ENCODE measurements at regions not wholly inside any gene's neighbourhood (a gene's known extent, or its start where the extent isn't known, plus 50 kb on each side); places are given as distances from the start of the nearest gene placed in this dataset.
"Not testable (repeated sequence)": the region's sequence is repeated elsewhere in the genome, so short reads cannot be mapped to it uniquely, and the experiment has no call there.

- H3K27me3 ChIP-seq (ENCODE audit: control insufficient read depth, insufficient read depth, low read length), result no peaks in the 10 kb centered on the region
- H3K36me3 ChIP-seq (ENCODE audit: control insufficient read depth, insufficient read depth, low read length), result no peaks in the 10 kb centered on the region
These were observed 635.6 kb downstream of the EPM2A start for GRCh38 chr6:145099713-145100112.

GRCh38 chr6:145110109-145110508 is 625.2 kb downstream of the EPM2A start:
- H3K9ac ChIP-seq (ENCODE audit: low read depth, low read length), result no peak overlapping the region
- no peaks in the 10 kb centered on the region for H3K36me3 ChIP-seq (ENCODE audit: control insufficient read depth, insufficient read depth, low read length)
- H3K4me1 ChIP-seq (ENCODE audit: control insufficient read depth, insufficient read depth, low read length), result no peaks in the 10 kb centered on the region
- no peaks in the 10 kb centered on the region for H3K27me3 ChIP-seq (ENCODE audit: control insufficient read depth, insufficient read depth, low read length)
- no peak overlapping the region for H3K4me3 ChIP-seq (ENCODE audit: low read depth, low read length)
- H3K9me3 ChIP-seq (ENCODE audit: control insufficient read depth, insufficient read depth, low read length), result no peaks in the 10 kb centered on the region

More at GRCh38 chr6:145099713-145100112, 635.6 kb downstream of the EPM2A start:
- Histone ChIP-seq H3K4me3 (ENCODE audit: low read depth, low read length) (no peak overlapping the region), H3K9me3 (ENCODE audit: control insufficient read depth, insufficient read depth, low read length) (no peaks in the 10 kb centered on the region), H3K9ac (ENCODE audit: low read depth, low read length) (no peak overlapping the region), H3K4me1 (ENCODE audit: control insufficient read depth, insufficient read depth, low read length) (no peaks in the 10 kb centered on the region)

- H3K9me3 ChIP-seq (ENCODE audit: control insufficient read depth, insufficient read depth, low read length); H3K36me3 ChIP-seq (ENCODE audit: control insufficient read depth, insufficient read depth, low read length); H3K27me3 ChIP-seq (ENCODE audit: control insufficient read depth, insufficient read depth, low read length); H3K9ac ChIP-seq (ENCODE audit: low read depth, low read length); H3K4me1 ChIP-seq (ENCODE audit: control insufficient read depth, insufficient read depth, low read length); H3K4me3 ChIP-seq (ENCODE audit: low read depth, low read length): not testable (repeated sequence)
These were observed 623.9 kb downstream of the EPM2A start for GRCh38 chr6:145111407-145111806.

GRCh38 chr6:145112711-145113148 is 622.6 kb downstream of the EPM2A start:
- no peaks in the 10 kb centered on the region for H3K9me3 ChIP-seq (ENCODE audit: control insufficient read depth, insufficient read depth, low read length)
- no peaks in the 10 kb centered on the region for H3K4me1 ChIP-seq (ENCODE audit: control insufficient read depth, insufficient read depth, low read length)
- no peaks in the 10 kb centered on the region for H3K36me3 ChIP-seq (ENCODE audit: control insufficient read depth, insufficient read depth, low read length)
- no peak overlapping the region for H3K4me3 ChIP-seq (ENCODE audit: low read depth, low read length)
- H3K9ac ChIP-seq (ENCODE audit: low read depth, low read length), result no peak overlapping the region
- H3K27me3 ChIP-seq (ENCODE audit: control insufficient read depth, insufficient read depth, low read length), result no peaks in the 10 kb centered on the region

GRCh38 chr6:145115638-145116037 is 619.7 kb downstream of the EPM2A start:
- no peaks in the 10 kb centered on the region for H3K27me3 ChIP-seq (ENCODE audit: control insufficient read depth, insufficient read depth, low read length)
- H3K4me1 ChIP-seq (ENCODE audit: control insufficient read depth, insufficient read depth, low read length), result no peaks in the 10 kb centered on the region
- H3K4me3 ChIP-seq (ENCODE audit: low read depth, low read length), result no peak overlapping the region
- no peak overlapping the region for H3K9ac ChIP-seq (ENCODE audit: low read depth, low read length)
- no peaks in the 10 kb centered on the region for H3K36me3 ChIP-seq (ENCODE audit: control insufficient read depth, insufficient read depth, low read length)
- H3K9me3 ChIP-seq (ENCODE audit: control insufficient read depth, insufficient read depth, low read length), result no peaks in the 10 kb centered on the region

- H3K4me3 ChIP-seq (ENCODE audit: low read depth, low read length), result no peak overlapping the region
- H3K27me3 ChIP-seq (ENCODE audit: control insufficient read depth, insufficient read depth, low read length), result no peaks in the 10 kb centered on the region
- H3K36me3 ChIP-seq (ENCODE audit: control insufficient read depth, insufficient read depth, low read length), result no peaks in the 10 kb centered on the region
- no peaks in the 10 kb centered on the region for H3K9me3 ChIP-seq (ENCODE audit: control insufficient read depth, insufficient read depth, low read length)
- H3K4me1 ChIP-seq (ENCODE audit: control insufficient read depth, insufficient read depth, low read length), result no peaks in the 10 kb centered on the region
- H3K9ac ChIP-seq (ENCODE audit: low read depth, low read length), result no peak overlapping the region
These were observed 618.6 kb downstream of the EPM2A start for GRCh38 chr6:145116591-145117178.

GRCh38 chr6:145118224-145118623 is 617.1 kb downstream of the EPM2A start:
- H3K9ac ChIP-seq (ENCODE audit: low read depth, low read length), result no peak overlapping the region
- no peaks in the 10 kb centered on the region for H3K9me3 ChIP-seq (ENCODE audit: control insufficient read depth, insufficient read depth, low read length)
- no peak overlapping the region for H3K4me3 ChIP-seq (ENCODE audit: low read depth, low read length)
- H3K36me3 ChIP-seq (ENCODE audit: control insufficient read depth, insufficient read depth, low read length), result no peaks in the 10 kb centered on the region
- H3K4me1 ChIP-seq (ENCODE audit: control insufficient read depth, insufficient read depth, low read length), result no peaks in the 10 kb centered on the region
- no peaks in the 10 kb centered on the region for H3K27me3 ChIP-seq (ENCODE audit: control insufficient read depth, insufficient read depth, low read length)

- Histone ChIP-seq H3K36me3 (ENCODE audit: control insufficient read depth, insufficient read depth, low read length) (no peaks in the 10 kb centered on the region), H3K4me3 (ENCODE audit: low read depth, low read length) (no peak overlapping the region), H3K27me3 (ENCODE audit: control insufficient read depth, insufficient read depth, low read length) (no peaks in the 10 kb centered on the region), H3K9ac (ENCODE audit: low read depth, low read length) (no peak overlapping the region), H3K4me1 (ENCODE audit: control insufficient read depth, insufficient read depth, low read length) (no peaks in the 10 kb centered on the region), H3K9me3 (ENCODE audit: control insufficient read depth, insufficient read depth, low read length) (no peaks in the 10 kb centered on the region)
These were observed 616.2 kb downstream of the EPM2A start for GRCh38 chr6:145119081-145119480.

GRCh38 chr6:145132709-145133108 is 602.6 kb downstream of the EPM2A start:
- Histone ChIP-seq H3K4me3 (ENCODE audit: low read depth, low read length) (no peak overlapping the region), H3K4me1 (ENCODE audit: control insufficient read depth, insufficient read depth, low read length) (no peaks in the 10 kb centered on the region), H3K9ac (ENCODE audit: low read depth, low read length) (no peak overlapping the region), H3K27me3 (ENCODE audit: control insufficient read depth, insufficient read depth, low read length) (no peaks in the 10 kb centered on the region), H3K36me3 (ENCODE audit: control insufficient read depth, insufficient read depth, low read length) (no peaks in the 10 kb centered on the region), H3K9me3 (ENCODE audit: control insufficient read depth, insufficient read depth, low read length) (no peaks in the 10 kb centered on the region)

- no peak overlapping the region for H3K4me3 ChIP-seq (ENCODE audit: low read depth, low read length)
- no peaks in the 10 kb centered on the region for H3K27me3 ChIP-seq (ENCODE audit: control insufficient read depth, insufficient read depth, low read length)
- no peak overlapping the region for H3K9ac ChIP-seq (ENCODE audit: low read depth, low read length)
- no peaks in the 10 kb centered on the region for H3K4me1 ChIP-seq (ENCODE audit: control insufficient read depth, insufficient read depth, low read length)
- H3K9me3 ChIP-seq (ENCODE audit: control insufficient read depth, insufficient read depth, low read length), result no peaks in the 10 kb centered on the region
- H3K36me3 ChIP-seq (ENCODE audit: control insufficient read depth, insufficient read depth, low read length), result no peaks in the 10 kb centered on the region
These were observed 599.6 kb downstream of the EPM2A start for GRCh38 chr6:145135702-145136101.

- Histone ChIP-seq H3K9ac (ENCODE audit: low read depth, low read length) (no peak overlapping the region), H3K4me3 (ENCODE audit: low read depth, low read length) (no peak overlapping the region), H3K9me3 (ENCODE audit: control insufficient read depth, insufficient read depth, low read length) (no peaks in the 10 kb centered on the region), H3K4me1 (ENCODE audit: control insufficient read depth, insufficient read depth, low read length) (no peaks in the 10 kb centered on the region), H3K36me3 (ENCODE audit: control insufficient read depth, insufficient read depth, low read length) (no peaks in the 10 kb centered on the region), H3K27me3 (ENCODE audit: control insufficient read depth, insufficient read depth, low read length) (no peaks in the 10 kb centered on the region)
These were observed 597.9 kb downstream of the EPM2A start for GRCh38 chr6:145137425-145137824.

GRCh38 chr6:145138469-145139139 is 596.7 kb downstream of the EPM2A start:
- H3K9me3 ChIP-seq (ENCODE audit: control insufficient read depth, insufficient read depth, low read length), result no peaks in the 10 kb centered on the region
- H3K4me1 ChIP-seq (ENCODE audit: control insufficient read depth, insufficient read depth, low read length), result no peaks in the 10 kb centered on the region
- no peaks in the 10 kb centered on the region for H3K36me3 ChIP-seq (ENCODE audit: control insufficient read depth, insufficient read depth, low read length)
- no peak overlapping the region for H3K4me3 ChIP-seq (ENCODE audit: low read depth, low read length)
- H3K9ac ChIP-seq (ENCODE audit: low read depth, low read length), result no peak overlapping the region
- H3K27me3 ChIP-seq (ENCODE audit: control insufficient read depth, insufficient read depth, low read length), result no peaks in the 10 kb centered on the region
